ENCODE measurements at regions not wholly inside any gene's neighbourhood (a gene's known extent, or its start where the extent isn't known, plus 50 kb on each side); places are given as distances from the start of the nearest gene placed in this dataset.

GRCh38 chr4:60588556-60588955 lies 611.6 kb upstream of the ADGRL3 start:
- Histone ChIP-seq H3K9me3 (ENCODE audit: control insufficient read depth, low read depth, low read length) (no peaks in the 10 kb centered on the region), H4K20me1 (ENCODE audit: control insufficient read depth, insufficient read depth, insufficient read length) (no peaks in the 10 kb centered on the region), H2BK12ac (ENCODE audit: insufficient read length, low read depth, low read length) (no peak overlapping the region), H2BK5ac (ENCODE audit: insufficient read length, low read length) (no peak overlapping the region), H3K23ac (ENCODE audit: insufficient read length, low read depth, low read length) (no peak overlapping the region), H3T11ph (ENCODE audit: low read length) (no peak overlapping the region), H4K91ac (ENCODE audit: insufficient read length, low read depth, low read length) (no peak overlapping the region), H2BK15ac (ENCODE audit: low read depth, low read length) (no peak overlapping the region), H4K8ac (replicated peaks; ENCODE audit: insufficient read length, low read depth, low read length) (no peak overlapping the region), H3K4ac (ENCODE audit: low read depth, low read length) (no peak overlapping the region), H3K18ac (ENCODE audit: insufficient read length, low read depth, low read length) (no peak overlapping the region), H3K27me3 (ENCODE audit: insufficient read depth, low read length) (no peaks in the 10 kb centered on the region), H2AFZ (ENCODE audit: low read length) (no peak overlapping the region), H2AK5ac (ENCODE audit: insufficient read length, low read length) (no peak overlapping the region), H2BK120ac (ENCODE audit: low read depth, low read length, poor library complexity, severe bottlenecking) (no peak overlapping the region), H3K4me1 (ENCODE audit: insufficient read depth, low read length) (no peaks in the 10 kb centered on the region), H3K4me2 (ENCODE audit: insufficient read depth, insufficient read length, low read length) (no peak overlapping the region), H3K14ac (ENCODE audit: insufficient read depth, low read length) (no peak overlapping the region), H3K27ac (ENCODE audit: insufficient read length, low read depth, low read length) (no peak overlapping the region), H4K5ac (ENCODE audit: insufficient read length, low read depth, low read length) (no peak overlapping the region), H3K9ac (ENCODE audit: extremely low read depth, insufficient read length, low read length) (no peak overlapping the region), H3K79me2 (ENCODE audit: insufficient read depth, low read length) (no peaks in the 10 kb centered on the region), H3K23me2 (ENCODE audit: insufficient read length, low read depth, low read length, poor library complexity, severe bottlenecking) (no peaks in the 10 kb centered on the region), H3K56ac (ENCODE audit: insufficient read length, low read depth, low read length) (no peak overlapping the region), H3K79me1 (ENCODE audit: insufficient read depth, low read depth, low read length, poor library complexity, severe bottlenecking) (no peaks in the 10 kb centered on the region), H2BK20ac (ENCODE audit: low read depth, low read length, poor library complexity, severe bottlenecking) (no peak overlapping the region)
- WGBS (ENCODE audit: extremely low coverage, insufficient read length, low lambda C conversion rate), result no CpG with 5 or more reads among the region's 1 CpG
- no peaks in the 10 kb centered on the region for H3K4me1 Mint-ChIP-seq
- H3K27ac Mint-ChIP-seq, result no peak overlapping the region
- no peaks in the 10 kb centered on the region for H3K9me3 Mint-ChIP-seq
- H3K36me3 Mint-ChIP-seq (ENCODE audit: insufficient read depth in 1 of 3, low read depth in 3 of 3), result no peaks in the 10 kb centered on the region
- TF ChIP-seq CTCF (conservative IDR thresholded peaks at IDR 0.05), result no peak
- no peak overlapping the region for H3K4me3 Mint-ChIP-seq
- no peaks in the 10 kb centered on the region for H3K27me3 Mint-ChIP-seq (ENCODE audit: low read depth)
- no peak for DNase-seq

Data from H9 (cell line).